ENCODE measurements at regions not wholly inside any gene's neighbourhood (a gene's known extent, or its start where the extent isn't known, plus 50 kb on each side); places are given as distances from the start of the nearest gene placed in this dataset.
"Not testable (repeated sequence)": the region's sequence is repeated elsewhere in the genome, so short reads cannot be mapped to it uniquely, and the experiment has no call there.

DNA sequence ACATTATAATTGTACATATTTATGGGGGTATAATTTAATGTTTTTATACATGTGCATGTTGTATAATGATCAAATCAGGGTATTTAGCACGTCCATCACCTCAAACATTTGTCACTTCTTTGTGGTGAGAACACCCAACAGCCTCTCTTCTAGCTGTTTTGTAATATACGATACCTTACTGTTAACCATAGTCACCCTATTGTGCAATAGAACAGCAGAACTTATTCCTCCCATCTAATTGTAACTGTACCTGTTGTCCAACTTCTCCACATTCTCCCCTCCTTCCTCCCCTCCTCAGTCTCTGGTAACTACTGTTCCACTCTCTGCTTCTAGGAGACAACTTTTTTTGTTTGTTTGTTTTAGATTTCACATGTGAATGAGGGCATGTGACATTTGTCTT, 197.0 kb upstream of the PKP2 start:
- no peaks in the 10 kb centered on the region for H3K4me1 ChIP-seq (ENCODE audit: low read depth, poor library complexity, severe bottlenecking)

DNA sequence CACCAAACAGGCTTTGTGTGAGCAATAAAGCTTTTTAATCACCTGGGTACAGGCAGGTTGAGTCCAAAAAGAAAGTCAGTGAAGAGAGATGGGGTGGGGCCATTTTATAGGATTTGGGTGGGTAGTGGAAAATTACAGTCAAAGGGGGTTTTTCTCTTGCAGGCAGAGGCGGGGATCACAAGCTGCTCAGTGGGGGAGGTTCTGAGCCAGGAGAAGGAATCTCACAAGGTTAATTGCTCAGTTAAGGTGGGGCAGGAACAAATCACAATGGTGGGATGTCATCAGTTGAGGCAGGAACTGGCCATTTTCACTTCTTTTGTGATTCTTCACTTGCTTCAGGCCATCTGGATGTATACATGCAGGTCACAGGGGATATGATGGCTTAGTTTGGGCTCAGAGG, 191.3 kb upstream of the PKP2 start:
- H4K20me1 ChIP-seq (ENCODE audit: insufficient read depth); H3K79me2 ChIP-seq (ENCODE audit: insufficient read depth, low read depth); H2AFZ ChIP-seq (ENCODE audit: low read depth); H3K4me3 ChIP-seq (IDR thresholded peaks at IDR 0.05; ENCODE audit: insufficient read depth, low read depth, low read length); H3K9ac ChIP-seq; H3K27ac ChIP-seq; H3K27me3 ChIP-seq (ENCODE audit: insufficient read depth, low read depth); H3K4me1 ChIP-seq (ENCODE audit: low read depth, poor library complexity, severe bottlenecking); H3K36me3 ChIP-seq (ENCODE audit: insufficient read depth); H3K4me2 ChIP-seq: not testable (repeated sequence)

More for the DNA sequence above, 197.0 kb upstream of the PKP2 start:
- Histone ChIP-seq H2AFZ (ENCODE audit: low read depth) (no peak overlapping the region), H3K79me2 (ENCODE audit: insufficient read depth, low read depth) (no peaks in the 10 kb centered on the region), H3K27ac (no peak overlapping the region), H3K4me3 (IDR thresholded peaks at IDR 0.05; ENCODE audit: insufficient read depth, low read depth, low read length) (no peak overlapping the region), H3K4me2 (no peak overlapping the region), H3K36me3 (ENCODE audit: insufficient read depth) (no peaks in the 10 kb centered on the region), H3K27me3 (ENCODE audit: insufficient read depth, low read depth) (no peaks in the 10 kb centered on the region), H4K20me1 (ENCODE audit: insufficient read depth) (no peaks in the 10 kb centered on the region), H3K9ac (no peak overlapping the region)
- TF ChIP-seq, protein P1, sequence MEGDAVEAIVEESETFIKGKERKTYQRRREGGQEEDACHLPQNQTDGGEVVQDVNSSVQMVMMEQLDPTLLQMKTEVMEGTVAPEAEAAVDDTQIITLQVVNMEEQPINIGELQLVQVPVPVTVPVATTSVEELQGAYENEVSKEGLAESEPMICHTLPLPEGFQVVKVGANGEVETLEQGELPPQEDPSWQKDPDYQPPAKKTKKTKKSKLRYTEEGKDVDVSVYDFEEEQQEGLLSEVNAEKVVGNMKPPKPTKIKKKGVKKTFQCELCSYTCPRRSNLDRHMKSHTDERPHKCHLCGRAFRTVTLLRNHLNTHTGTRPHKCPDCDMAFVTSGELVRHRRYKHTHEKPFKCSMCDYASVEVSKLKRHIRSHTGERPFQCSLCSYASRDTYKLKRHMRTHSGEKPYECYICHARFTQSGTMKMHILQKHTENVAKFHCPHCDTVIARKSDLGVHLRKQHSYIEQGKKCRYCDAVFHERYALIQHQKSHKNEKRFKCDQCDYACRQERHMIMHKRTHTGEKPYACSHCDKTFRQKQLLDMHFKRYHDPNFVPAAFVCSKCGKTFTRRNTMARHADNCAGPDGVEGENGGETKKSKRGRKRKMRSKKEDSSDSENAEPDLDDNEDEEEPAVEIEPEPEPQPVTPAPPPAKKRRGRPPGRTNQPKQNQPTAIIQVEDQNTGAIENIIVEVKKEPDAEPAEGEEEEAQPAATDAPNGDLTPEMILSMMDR (conservative IDR thresholded peaks at IDR 0.05; ENCODE audit: low read depth, low read length) = no peak

GRCh38 chr12:33076401-33076800, 179.8 kb upstream of the PKP2 start:
- not testable (repeated sequence) for H3K4me3 ChIP-seq (IDR thresholded peaks at IDR 0.05; ENCODE audit: insufficient read depth, low read depth, low read length); H3K27ac ChIP-seq; H3K27me3 ChIP-seq (ENCODE audit: insufficient read depth, low read depth); H3K36me3 ChIP-seq (ENCODE audit: insufficient read depth); H2AFZ ChIP-seq (ENCODE audit: low read depth); H4K20me1 ChIP-seq (ENCODE audit: insufficient read depth); H3K9ac ChIP-seq; H3K4me2 ChIP-seq; H3K79me2 ChIP-seq (ENCODE audit: insufficient read depth, low read depth)
- peaks cover 19% of the 10 kb centered on the region for H3K4me1 ChIP-seq (ENCODE audit: low read depth, poor library complexity, severe bottlenecking)

GRCh38 chr12:33075130-33075766, 178.7 kb upstream of the PKP2 start:
- not testable (repeated sequence) for H3K4me3 ChIP-seq (IDR thresholded peaks at IDR 0.05; ENCODE audit: insufficient read depth, low read depth, low read length); H2AFZ ChIP-seq (ENCODE audit: low read depth); H3K9ac ChIP-seq; H3K27me3 ChIP-seq (ENCODE audit: insufficient read depth, low read depth); H3K27ac ChIP-seq; H3K79me2 ChIP-seq (ENCODE audit: insufficient read depth, low read depth); H3K36me3 ChIP-seq (ENCODE audit: insufficient read depth); H3K4me2 ChIP-seq; H4K20me1 ChIP-seq (ENCODE audit: insufficient read depth)
- peaks cover 19% of the 10 kb centered on the region for H3K4me1 ChIP-seq (ENCODE audit: low read depth, poor library complexity, severe bottlenecking)

DNA sequence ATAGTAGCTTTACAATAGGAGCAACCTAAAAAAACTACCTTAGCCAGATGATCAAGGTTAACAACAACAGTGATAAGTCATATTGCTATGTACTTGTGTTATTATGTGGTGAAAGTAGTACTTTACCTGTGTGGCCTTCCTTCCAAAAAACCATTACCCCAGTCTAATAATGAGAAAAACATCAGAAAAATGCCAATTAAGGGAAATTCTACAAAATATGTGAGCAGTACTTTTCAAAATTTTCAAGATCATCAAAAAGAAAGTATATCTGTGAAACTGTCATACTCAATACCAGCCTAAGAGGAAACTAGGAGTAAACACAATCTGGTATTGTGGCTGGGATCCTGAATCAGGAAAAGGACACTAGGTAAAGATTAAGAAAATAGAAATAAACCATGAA, 165.3 kb upstream of the PKP2 start:
- H2AFZ ChIP-seq (ENCODE audit: low read depth) = no peak overlapping the region
- no peaks in the 10 kb centered on the region for H3K4me1 ChIP-seq (ENCODE audit: low read depth, poor library complexity, severe bottlenecking)
- no peak overlapping the region for H3K27ac ChIP-seq
- H3K9ac ChIP-seq = no peak overlapping the region
- TF ChIP-seq, protein P1 (conservative IDR thresholded peaks at IDR 0.05; ENCODE audit: low read depth, low read length) = no peak
- no peaks in the 10 kb centered on the region for H3K79me2 ChIP-seq (ENCODE audit: insufficient read depth, low read depth)
- H3K36me3 ChIP-seq (ENCODE audit: insufficient read depth) = no peaks in the 10 kb centered on the region
- no peak overlapping the region for H3K4me2 ChIP-seq
- H3K27me3 ChIP-seq (ENCODE audit: insufficient read depth, low read depth) = no peaks in the 10 kb centered on the region
- H4K20me1 ChIP-seq (ENCODE audit: insufficient read depth) = no peaks in the 10 kb centered on the region
- H3K4me3 ChIP-seq (IDR thresholded peaks at IDR 0.05; ENCODE audit: insufficient read depth, low read depth, low read length) = no peak overlapping the region

DNA sequence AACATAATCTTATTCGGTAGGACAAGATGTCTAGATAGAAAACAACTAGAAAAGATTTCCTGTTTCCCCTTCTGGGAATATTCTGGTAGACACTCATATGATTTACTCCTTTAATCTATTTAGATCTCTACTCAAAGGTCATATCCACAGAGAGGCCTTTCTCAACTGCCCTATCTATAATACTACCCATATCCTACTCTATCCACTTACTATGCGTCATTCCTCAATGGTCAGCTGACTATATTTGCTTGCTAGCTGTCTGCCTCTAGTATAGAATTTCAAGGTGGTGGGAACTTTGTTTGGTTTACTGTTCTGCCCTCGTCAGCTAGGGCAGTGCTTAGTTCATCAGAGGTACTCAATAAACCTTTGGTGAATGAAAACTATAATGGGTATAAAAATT, 157.8 kb upstream of the PKP2 start:
- TF ChIP-seq, protein P1 (conservative IDR thresholded peaks at IDR 0.05; ENCODE audit: low read depth, low read length) = no peak

More for the DNA sequence above, 157.8 kb upstream of the PKP2 start:
- no peak overlapping the region for H2AFZ ChIP-seq (ENCODE audit: low read depth)
- H3K4me3 ChIP-seq (IDR thresholded peaks at IDR 0.05; ENCODE audit: insufficient read depth, low read depth, low read length) = no peak overlapping the region
- no peak overlapping the region for H3K27ac ChIP-seq
- no peaks in the 10 kb centered on the region for H3K79me2 ChIP-seq (ENCODE audit: insufficient read depth, low read depth)
- no peaks in the 10 kb centered on the region for H3K36me3 ChIP-seq (ENCODE audit: insufficient read depth)
- no peak overlapping the region for H3K4me2 ChIP-seq
- no peak overlapping the region for H3K9ac ChIP-seq
- H3K4me1 ChIP-seq (ENCODE audit: low read depth, poor library complexity, severe bottlenecking) = no peaks in the 10 kb centered on the region
- no peaks in the 10 kb centered on the region for H4K20me1 ChIP-seq (ENCODE audit: insufficient read depth)
- H3K27me3 ChIP-seq (ENCODE audit: insufficient read depth, low read depth) = no peaks in the 10 kb centered on the region
